Panc1 (cell line): ENCODE measurements at regions not wholly inside any gene's neighbourhood (a gene's known extent, or its start where the extent isn't known, plus 50 kb on each side); places are given as distances from the start of the nearest gene placed in this dataset.

ENCODE experiments used
- CTCF ChIP-seq: fragments of 450-650 bp; IDR thresholded peaks from 2 replicates; pipeline ENCODE4 v1.5.1; 2017; ENCODE audit warnings: mild to moderate bottlenecking
- POLR2AphosphoS5 ChIP-seq: IDR thresholded peaks from 2 replicates; pipeline ENCODE4 v1.6.1; 2012; ENCODE audit warnings: mild to moderate bottlenecking, low read depth, low read length, moderate library complexity

- no peak for TF ChIP-seq CTCF
- no peak for TF ChIP-seq POLR2AphosphoS5
Observed at GRCh38 chr3:177752831-177753230, 555.5 kb upstream of the TBL1XR1 start.
